CD1c-positive myeloid dendritic cell (primary cell): ENCODE measurements at regions not wholly inside any gene's neighbourhood (a gene's known extent, or its start where the extent isn't known, plus 50 kb on each side); places are given as distances from the start of the nearest gene placed in this dataset.

ENCODE experiments used
- DNase-seq: peaks from one replicate; pipeline ENCODE4 v3.0.0-alpha.2; 2016; ENCODE audit errors: extremely low spot score

DNA sequence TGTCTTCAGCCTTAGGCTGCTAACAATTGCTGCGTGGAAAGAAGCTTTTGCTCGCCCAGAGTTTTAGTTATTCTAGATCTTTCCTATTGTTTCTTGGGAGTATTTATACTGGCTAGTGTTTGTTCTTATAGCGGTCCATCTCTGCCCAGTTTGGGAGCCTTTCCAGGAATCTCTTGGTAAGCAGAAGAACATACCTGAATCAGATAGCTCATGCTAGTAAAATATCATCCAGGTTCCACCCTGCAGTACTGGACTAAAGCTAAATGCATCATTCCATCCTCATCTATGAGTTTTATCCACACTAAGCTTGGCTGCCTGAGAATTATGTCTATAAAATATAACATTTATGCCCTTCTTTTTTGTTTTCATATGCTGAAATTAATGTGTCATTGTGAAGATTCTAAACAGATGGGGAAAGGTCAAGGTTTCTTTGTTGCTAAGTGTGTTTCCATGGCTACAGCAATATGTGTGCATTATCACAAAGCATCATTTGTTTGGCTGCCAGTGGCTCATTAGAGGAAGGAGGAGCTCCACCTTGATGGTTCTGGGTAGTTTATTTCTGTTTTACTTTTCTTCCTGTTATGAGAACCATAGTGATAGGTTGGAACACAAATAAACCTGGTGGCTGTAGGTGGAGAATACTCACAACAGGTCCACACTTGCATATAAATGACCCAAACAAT, 182.8 kb downstream of the PIK3C3 start:
- DNase-seq = no peak

DNA sequence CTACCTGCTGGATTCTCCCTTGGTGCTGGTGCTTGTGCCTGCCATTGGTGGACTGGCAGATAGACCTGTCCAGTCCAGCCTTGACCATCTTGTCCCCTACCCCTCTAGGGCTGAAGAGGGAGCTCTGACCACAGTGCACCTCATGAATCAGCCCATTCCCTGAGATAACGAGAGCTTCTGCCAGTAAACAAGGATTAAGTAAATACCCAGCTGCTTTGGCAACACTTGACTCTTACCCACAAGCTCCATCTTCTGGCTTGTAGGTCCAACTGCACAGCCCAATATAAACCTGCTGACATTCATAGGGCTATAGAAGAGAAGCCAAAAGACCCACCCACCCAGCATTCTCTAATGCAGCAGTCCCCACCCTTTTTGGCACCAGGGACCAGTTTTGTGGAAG, 186.4 kb downstream of the PIK3C3 start:
- no peak for DNase-seq

DNA sequence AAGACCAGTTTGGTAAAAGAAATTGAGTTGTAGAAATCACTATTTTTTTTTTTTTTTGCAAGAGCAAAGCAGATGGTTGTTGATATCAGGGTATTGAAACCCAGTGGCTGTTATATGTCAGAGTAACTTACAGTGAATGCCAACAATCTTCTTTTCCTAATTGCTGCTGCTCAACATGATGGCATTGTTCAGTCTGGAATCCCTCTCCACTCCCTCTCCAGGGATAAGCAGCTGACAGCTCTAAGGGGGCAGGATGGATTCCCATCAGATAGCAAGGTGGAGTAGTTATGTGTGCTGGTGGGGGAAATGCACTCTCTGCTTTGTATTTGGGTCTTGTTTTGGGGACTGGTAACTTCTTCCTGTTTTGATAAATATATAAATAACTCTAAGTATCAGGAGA, 200.0 kb downstream of the PIK3C3 start:
- no peak for DNase-seq

DNA sequence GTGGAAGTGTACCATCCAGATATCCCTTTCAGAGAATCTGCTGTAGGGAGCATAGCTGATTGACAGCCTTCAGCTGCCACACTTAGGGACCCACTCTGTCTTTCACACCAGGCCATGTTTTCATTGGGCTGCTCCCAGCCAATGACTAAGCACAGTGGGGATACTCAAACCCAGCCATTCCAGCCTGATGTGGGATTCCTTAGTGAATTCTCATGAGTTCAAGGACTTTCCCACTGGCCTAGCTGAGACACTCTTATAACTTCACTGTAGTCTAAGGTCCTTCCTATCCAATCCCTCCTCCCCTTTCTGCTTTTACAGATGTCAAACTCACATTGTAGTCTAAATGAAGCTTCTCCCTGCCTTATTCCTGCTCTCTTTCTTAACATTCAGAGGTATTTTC, 201.2 kb downstream of the PIK3C3 start:
- DNase-seq = no peak

DNA sequence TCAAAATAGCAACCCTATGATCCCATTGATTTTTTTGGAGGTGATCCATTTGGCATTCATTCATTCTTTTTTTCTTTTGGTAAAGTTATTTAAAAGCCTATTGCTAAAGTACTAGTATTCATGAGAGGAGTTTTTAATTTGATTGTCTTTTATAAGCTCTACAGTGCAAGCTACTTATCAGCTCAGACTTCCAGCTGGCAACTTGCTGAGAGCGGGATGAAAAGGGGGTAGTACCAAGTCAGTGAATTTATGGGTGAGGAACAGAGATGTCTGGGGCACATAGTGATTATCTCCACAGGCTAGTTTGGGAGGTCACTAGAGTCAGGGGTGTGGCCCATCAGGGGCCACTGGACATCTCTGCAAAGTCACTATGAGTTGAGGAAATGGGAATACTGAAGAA, 202.4 kb downstream of the PIK3C3 start:
- DNase-seq = no peak

DNA sequence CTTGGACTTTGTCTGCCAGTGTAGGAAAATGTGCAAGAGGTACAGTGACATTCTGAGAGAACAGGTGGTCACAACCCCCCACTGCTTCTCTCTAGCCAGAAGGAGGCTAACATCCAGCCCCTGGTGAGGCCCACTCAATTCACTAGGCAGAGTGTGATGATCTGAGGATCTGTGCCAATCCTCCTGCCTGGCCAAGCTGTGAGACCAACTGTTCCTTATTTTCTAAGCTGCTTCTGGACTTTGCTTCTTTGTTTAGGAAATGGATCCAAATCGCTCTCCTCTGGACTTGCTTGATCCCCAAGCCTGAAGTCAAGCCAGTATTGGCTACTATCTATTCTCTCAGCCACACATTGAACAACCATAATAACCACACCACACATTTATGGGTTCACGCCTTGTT, 202.8 kb downstream of the PIK3C3 start:
- no peak for DNase-seq

DNA sequence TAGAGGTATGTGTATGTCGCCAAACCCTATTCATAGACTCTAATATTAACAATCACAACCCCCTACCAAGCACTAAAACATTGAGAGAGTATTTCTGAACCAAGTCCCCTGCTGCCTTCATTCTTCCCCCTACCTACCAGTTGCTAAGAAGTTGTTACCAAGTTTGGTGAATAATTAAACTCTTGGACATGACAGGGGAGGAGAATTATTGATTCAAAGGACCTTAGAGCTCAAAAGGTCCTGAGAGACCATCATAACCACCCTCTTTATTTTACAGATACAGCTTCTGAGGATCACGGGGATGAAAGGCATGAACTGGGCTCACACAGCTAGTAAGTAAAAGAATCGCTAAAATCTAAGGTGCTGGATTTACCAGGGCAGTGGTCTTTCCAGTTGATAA, 204.1 kb downstream of the PIK3C3 start:
- DNase-seq = no peak

DNA sequence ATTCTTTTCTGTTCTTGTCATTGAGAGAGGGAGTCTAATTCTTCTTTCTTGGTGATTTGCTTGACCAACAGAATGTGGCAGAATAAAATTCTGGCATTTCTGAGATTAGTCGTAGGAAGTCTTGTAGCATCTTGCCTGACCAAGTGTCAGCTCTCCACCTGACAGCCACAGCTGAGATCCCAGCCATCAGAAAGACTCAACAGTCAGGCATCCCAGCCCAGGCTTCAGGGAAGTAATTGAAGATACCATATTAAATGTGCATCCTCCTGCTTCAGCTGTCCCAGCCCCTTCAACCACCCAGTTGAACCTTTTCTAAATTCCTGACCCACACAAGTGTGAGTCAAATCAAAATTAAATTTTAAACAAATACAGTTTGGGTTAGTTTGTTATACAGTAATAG, 208.3 kb downstream of the PIK3C3 start:
- no peak for DNase-seq

DNA sequence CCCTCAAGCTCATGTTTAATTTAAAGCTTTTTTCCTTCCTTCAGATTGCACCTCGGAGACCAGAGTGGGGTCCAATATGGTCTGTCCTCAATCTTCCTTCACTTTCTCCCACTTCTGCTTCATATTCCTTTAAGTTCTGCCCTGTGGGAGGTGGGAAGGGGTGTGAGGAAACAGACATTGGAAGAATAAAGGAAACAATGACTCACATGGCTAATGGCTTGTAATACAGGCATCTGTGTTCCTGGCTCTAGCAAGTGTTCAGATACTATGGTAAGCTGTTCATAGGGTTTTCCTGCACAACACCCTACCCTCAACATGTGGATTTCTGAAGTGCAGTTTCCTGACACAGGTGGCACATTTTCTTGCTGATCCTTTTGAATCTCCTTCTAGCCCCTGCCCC, 209.5 kb downstream of the PIK3C3 start:
- DNase-seq = no peak

DNA sequence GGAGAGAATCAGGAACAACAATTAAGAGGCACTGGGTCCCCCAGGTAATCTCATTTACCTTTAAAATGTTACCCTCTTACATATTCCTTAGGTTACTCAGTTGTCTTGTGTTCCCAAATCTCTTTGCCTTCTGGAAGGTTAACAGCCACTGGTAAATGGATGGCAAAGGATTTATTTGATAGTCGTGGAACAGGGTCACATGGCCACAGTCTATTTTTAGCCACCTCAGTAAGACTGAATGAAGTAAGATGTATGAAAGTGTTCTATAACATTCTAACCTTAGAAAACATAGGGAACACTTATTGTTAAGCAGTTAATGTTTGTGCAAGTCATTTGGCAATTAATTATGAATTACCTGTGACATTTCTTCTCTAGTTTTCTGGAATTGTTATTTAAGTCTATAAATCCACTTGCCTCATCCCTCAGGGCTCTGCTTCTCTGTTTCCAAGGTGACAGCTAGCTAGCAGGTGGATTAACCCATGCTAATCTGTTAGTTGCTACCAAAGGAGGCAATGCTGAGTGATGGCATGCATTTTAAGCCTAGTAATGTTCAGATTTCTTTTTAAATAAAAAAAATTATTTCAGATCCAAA, 211.0 kb downstream of the PIK3C3 start:
- DNase-seq = no peak

DNA sequence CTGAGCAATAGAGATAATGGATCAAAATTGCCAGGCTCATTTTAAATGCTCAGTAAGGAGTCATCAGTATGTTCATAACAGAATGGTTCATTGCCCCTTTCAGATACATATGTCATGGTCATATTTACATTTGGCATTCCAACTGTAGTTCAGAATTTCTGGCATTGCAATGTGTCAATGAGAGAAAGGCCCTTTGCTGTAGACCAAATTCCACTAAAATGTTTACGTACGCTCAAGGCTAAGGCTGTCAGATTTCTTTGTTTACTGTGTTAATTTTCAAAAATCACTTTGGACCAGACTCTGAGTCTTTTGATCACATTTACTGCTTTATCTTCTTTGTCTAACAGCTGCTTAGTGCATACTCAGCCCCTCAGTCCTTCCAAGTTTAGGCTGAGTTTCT, 213.5 kb downstream of the PIK3C3 start:
- no peak for DNase-seq

DNA sequence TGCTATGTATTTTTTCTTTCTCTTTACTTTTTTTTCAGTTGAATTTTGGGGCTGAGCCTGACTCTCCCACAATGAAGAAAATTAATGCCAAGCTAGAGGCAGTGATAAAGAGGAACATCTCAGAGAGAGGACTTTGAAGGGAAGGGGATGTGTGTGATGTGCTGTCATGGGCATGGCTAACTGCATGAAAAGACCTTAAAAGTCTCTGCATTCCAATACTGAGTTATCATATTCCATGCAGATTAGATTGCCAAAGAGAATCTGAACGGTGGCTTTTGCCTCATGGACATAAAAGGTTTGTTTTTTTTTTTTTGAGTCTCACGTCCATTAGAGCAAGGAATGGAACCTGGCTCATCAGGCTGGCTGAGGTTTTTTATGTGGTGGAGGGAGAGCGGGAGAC, 213.9 kb downstream of the PIK3C3 start:
- DNase-seq = no peak

DNA sequence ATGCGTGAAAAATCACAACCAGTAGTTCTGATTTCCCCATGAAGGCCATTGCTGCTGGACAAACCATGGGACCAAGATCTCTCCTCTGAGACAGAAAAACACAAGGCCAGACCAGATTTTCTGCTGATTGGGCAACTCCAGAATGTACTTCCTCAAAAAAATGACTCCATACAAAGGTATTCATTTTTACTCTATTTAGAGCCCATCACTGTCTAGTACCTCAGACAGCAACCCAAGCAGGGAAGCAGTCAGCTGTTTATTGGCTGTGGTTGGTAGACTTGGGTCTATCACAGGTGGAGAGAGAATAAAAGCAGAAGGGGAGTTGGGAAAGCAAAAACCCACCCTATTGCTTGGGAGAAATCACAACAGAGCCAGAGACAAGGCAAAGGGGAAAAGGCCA, 219.9 kb downstream of the PIK3C3 start:
- DNase-seq = peak; percentile 6

DNA sequence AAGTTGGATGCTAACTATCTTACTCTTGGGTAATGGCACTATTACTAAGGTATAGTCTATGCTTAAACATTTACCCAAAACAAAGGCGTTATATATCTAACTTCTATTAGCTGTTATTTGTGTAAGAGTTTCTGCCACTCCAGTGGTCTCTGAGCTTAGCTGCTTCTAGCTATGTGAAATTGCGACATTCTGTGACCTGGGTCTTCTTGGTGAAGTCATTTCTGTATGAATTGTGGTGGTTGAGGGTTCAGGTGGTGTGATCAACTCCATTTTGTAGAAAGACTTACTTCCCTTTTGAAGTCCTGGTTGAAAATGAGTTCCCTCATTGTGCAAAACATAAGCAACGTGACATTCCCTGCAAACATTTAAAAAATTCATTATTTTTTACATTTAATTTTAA, 221.6 kb downstream of the PIK3C3 start:
- no peak for DNase-seq

DNA sequence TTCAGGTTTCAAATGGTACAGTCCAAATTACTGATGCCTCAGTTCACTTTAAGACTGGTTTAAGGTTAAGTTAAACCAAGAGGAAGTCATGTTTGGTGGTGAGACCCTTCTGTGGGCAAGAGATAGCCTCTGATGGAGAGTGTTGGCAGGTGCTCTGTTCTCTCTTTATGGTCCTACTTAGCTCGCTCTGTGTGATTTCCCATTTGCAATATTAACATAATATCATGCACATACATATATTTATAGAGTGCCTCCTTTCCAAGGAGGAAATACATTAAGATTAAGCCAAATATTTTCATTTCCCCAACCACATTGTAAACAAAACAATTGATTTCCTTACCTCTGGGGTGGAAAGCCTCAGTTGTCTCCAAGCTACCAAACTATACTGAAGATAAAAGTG, 222.4 kb downstream of the PIK3C3 start:
- DNase-seq = no peak

DNA sequence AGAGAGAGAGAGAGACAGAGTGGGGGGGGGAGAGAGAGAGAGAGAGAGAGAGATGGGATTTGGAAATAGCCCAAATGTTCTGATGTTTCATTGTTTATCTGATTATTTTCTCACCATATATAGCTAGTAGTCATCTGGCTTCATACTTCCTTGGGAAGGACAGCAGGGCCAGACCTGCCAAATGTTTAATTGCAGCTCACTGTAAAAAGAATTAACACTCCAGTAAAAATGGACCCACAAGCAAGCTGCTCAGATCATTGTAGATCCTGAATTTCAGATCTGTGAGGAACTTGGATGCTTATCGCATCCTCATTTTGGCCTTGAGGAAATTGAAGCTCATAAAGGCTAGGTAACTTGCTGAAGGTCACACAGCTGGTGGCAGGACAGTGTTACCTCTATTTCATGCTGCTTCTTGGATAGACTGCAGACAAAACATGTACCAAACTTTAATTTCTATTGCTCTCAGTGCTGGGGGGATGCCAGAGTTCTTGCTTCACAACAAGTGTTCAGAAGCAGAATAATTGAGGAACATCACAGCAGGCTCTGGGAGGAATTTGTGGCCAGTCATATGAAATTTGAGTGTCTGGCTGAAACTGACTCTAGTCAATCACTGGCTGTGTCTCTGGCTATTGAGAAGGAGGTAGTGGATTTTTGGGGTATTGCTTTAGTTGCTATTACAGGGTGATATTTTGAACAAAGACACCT, 223.5 kb downstream of the PIK3C3 start:
- DNase-seq = no peak

DNA sequence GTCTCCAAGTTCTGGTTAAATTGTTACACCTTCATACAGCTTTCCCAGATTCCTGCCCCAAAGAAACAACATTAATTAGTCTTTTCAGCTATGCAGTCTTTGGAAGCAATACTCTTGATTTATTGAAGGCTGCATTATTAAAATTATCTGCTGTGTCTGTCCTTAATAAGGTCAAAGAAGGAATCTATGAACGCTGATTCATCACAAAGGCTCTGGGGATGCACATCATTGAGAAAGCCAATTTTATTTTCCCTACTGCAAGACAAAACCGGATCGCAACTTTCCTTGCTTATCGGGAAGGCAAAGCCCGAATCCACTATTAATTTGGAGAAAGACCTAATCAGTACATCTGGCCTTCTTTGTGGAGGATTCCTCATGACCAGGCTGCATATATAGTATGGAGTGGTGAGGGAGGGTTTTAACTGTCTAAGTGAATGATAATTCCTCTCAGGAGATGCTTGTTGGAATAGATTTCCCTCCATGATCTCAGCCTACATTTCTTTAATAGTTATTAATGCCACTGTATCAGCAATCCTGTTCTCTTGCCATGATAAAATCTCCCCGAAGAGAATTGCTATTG, 224.6 kb downstream of the PIK3C3 start:
- DNase-seq = no peak

DNA sequence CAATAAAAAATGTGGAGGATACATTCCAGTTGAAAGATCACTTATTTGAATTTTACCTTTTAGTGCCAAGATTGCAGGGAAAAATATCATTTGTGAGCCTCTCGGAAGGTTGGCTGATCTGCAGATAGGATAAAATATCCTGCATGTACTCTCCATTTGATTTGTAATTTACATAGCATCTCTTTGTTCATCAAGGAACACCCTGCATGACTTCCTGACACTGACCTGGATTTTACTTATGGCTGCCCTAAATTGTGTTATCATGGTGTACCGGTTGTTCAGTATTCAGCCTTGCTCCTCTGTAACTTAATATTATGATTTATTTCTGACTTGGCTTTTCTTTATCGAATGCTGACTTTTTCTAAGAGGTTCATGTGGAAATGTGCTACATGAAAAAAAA, 226.4 kb downstream of the PIK3C3 start:
- DNase-seq = no peak

DNA sequence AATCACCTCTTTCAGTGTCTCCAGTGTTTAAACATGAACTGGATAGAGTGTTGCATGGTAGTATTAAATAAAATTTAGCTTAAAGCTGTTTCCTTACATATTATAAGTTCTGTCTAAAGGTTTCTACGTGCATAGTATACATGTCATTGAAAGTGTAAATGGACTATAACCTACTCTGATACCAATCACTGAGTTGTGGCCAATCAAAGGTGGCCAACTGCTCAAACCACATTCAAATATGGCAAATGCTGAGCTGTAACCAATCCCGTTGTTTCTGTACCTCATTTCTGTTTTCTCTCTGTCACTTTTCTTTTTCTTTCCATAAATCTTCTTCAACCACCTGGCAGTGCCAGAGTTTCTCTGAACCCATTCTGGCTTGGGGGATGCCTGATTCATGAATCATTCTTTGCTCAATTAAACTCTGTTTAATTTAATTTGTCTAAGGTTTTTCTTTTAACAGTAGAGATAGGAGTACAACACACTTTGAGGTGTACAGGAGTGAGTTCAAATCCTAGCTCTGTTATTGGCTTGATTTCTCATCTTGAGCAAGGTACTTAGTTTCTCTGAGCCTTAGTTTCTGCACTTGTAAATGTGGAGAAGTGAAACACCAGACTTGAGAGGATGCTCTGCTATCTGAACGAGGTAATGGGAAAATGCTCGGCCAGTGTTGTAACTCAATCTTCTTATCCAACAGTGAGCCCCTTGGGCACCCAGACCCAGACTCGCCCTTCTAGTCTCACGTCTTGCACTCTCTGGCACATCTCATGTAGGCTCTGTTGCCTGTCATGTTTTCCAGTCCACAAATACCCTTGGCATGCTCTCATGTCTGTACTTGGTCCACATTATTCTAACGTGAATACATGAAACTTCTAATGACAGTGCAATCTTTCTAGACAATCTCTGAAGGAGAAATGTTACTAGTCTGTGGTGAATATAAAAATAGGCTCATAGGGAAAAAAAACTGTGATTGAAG, 228.0 kb downstream of the PIK3C3 start:
- DNase-seq = no peak

DNA sequence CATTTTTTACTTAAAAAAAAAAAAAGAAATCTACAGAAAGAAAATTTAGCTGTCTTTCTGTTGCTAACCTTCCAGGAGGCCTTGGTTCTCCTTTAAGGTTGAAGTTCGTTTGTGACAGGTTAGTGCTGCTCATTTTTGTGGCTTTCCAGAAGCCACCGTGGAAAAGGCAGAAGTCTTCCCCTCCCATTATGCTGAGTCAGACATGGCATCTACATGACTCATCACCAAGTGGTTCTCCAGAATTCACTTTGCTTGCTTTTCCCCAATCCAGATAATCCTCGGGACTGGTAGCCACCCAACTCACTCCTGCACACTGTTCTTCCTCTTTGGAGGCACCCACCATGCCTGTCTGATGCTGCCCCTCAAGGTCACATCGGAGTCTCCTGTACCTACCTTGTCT, 228.7 kb downstream of the PIK3C3 start:
- peak; percentile 33 for DNase-seq

DNA sequence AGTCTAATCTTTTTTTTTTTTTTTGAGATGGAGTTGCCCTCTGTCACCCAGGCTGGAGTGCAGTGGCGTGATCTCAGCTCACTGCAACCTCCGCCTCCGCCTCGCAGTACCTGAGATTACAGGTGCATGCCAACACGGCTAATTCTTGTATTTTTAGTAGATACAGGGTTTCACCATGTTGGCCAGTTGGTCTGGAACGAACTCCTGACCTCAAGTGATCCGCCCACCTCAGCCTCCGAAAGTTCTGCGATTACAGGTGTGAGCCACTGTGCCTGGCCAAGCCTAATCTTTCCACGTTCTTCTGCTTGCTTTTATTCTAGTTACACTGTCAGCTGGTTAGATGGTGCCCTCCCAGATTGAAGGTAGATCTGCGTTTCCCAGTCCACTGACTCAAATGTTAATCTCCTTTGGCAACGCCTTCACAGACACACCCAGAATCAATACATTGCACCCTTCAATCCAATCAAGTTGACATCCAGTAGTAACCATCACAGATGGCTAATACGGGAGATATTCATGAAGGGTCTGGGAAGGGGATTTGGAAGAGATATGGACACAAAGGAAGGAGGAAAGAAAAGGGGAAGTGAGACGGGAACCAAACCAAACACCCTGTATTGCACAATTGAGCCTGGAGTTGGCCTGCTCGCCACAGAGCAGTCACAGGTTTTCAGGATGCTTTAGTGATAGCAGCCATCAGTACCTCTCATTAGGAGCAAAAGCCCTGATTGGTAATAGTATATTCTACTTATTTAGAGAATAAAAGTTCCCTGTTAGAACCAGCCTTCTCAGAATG, 229.8 kb downstream of the PIK3C3 start:
- peak; percentile 4 for DNase-seq
